ENCODE measurements at regions not wholly inside any gene's neighbourhood (a gene's known extent, or its start where the extent isn't known, plus 50 kb on each side); places are given as distances from the start of the nearest gene placed in this dataset.

GRCh38 chr16:85345129-85345639, 232.9 kb upstream of the CIBAR2 start:
- DNase-seq (ENCODE audit: low read depth), result no peak
- no peak for TF ChIP-seq CTCF (IDR thresholded peaks at IDR 0.05; ENCODE audit: insufficient read depth, low read length)
- no peak overlapping the region for H3K4me3 ChIP-seq (ENCODE audit: low read depth, low read length)

GRCh38 chr16:85346404-85347212, 234.3 kb upstream of the CIBAR2 start:
- no peak for DNase-seq (ENCODE audit: low read depth)
- H3K4me3 ChIP-seq (ENCODE audit: low read depth, low read length), result no peak overlapping the region
- no peak for TF ChIP-seq CTCF (IDR thresholded peaks at IDR 0.05; ENCODE audit: insufficient read depth, low read length)

- no peak overlapping the region for H3K4me3 ChIP-seq (ENCODE audit: low read depth, low read length)
- TF ChIP-seq CTCF (IDR thresholded peaks at IDR 0.05; ENCODE audit: insufficient read depth, low read length), result peak; percentile 55
- DNase-seq (ENCODE audit: low read depth), result no peak
Measured at GRCh38 chr16:85347213-85347591, 234.9 kb upstream of the CIBAR2 start.

GRCh38 chr16:85348065-85348840, 236.0 kb upstream of the CIBAR2 start:
- DNase-seq (ENCODE audit: low read depth), result no peak
- no peak overlapping the region for H3K4me3 ChIP-seq (ENCODE audit: low read depth, low read length)
- TF ChIP-seq CTCF (IDR thresholded peaks at IDR 0.05; ENCODE audit: insufficient read depth, low read length), result no peak

- no peak overlapping the region for H3K4me3 ChIP-seq (ENCODE audit: low read depth, low read length)
- no peak for DNase-seq (ENCODE audit: low read depth)
- no peak for TF ChIP-seq CTCF (IDR thresholded peaks at IDR 0.05; ENCODE audit: insufficient read depth, low read length)
Measured at GRCh38 chr16:85348911-85349334, 236.7 kb upstream of the CIBAR2 start.

- H3K4me3 ChIP-seq (ENCODE audit: low read depth, low read length), result no peak overlapping the region
- DNase-seq (ENCODE audit: low read depth), result no peak
Measured at GRCh38 chr16:85349365-85350145, 237.3 kb upstream of the CIBAR2 start.

More at GRCh38 chr16:85349365-85350145, 237.3 kb upstream of the CIBAR2 start:
- TF ChIP-seq CTCF (IDR thresholded peaks at IDR 0.05; ENCODE audit: insufficient read depth, low read length), result no peak

Data from fibroblast of the aortic adventitia (primary cell).